Gastroesophageal sphincter (tissue), 4 donors: ENCODE measurements at regions not wholly inside any gene's neighbourhood (a gene's known extent, or its start where the extent isn't known, plus 50 kb on each side); places are given as distances from the start of the nearest gene placed in this dataset.

Source experiments
- ATAC-seq: fragments of 150-250 bp; one replicate; pipeline ENCODE4 v1.9.1; 2016; ENCODE audit warnings: mild to moderate bottlenecking, moderate library complexity
- H3K27ac ChIP-seq, 4 donors: fragments of 200-600 bp; sonication (generic) in 3 of 4; 1 replicate in 3 of 4; 2 replicates in 1 of 4; pipeline ENCODE4 v1.5.1; 2016 to 2019
- H3K27me3 ChIP-seq: fragments of 200-600 bp; sonication (generic); one replicate; pipeline ENCODE4 v1.5.1; 2019
- H3K36me3 ChIP-seq, 2 donors: fragments of 200-600 bp; sonication (generic); one replicate each; pipeline ENCODE4 v1.5.1; 2019; ENCODE audit warnings: control low read depth in 1 of 2
- H3K4me1 ChIP-seq, 3 donors: fragments of 200-600 bp; sonication (generic); 1 replicate in 2 of 3; 2 replicates in 1 of 3; pipeline ENCODE4 v1.5.1; 2016 to 2019; ENCODE audit warnings: control low read depth in 2 of 3
- H3K4me3 ChIP-seq, 2 donors: fragments of 200-600 bp; sonication (generic); one replicate each; pipeline ENCODE4 v1.5.1; 2019; ENCODE audit warnings: mild to moderate bottlenecking in 1 of 2, moderate library complexity in 1 of 2
- H3K9me3 ChIP-seq, 3 donors: fragments of 200-600 bp; sonication (generic); one replicate each; pipeline ENCODE4 v1.5.1; 2017 to 2019; ENCODE audit warnings: control low read depth in 2 of 3
- EP300 ChIP-seq: sonication (generic); formaldehyde crosslinking; IDR thresholded peaks from one replicate; pipeline ENCODE4 v1.6.1; 2017; ENCODE audit warnings: antibody characterized with exemption, mild to moderate bottlenecking
- POLR2A ChIP-seq, 2 donors: fragments of 450-650 bp; IDR thresholded peaks; one replicate each; pipeline ENCODE4 v1.6.1; 2017; ENCODE audit warnings: antibody characterized with exemption in 2 of 2, mild to moderate bottlenecking in 2 of 2, moderate library complexity in 1 of 2
- POLR2AphosphoS5 ChIP-seq: sonication (generic); formaldehyde crosslinking; IDR thresholded peaks from one replicate; pipeline ENCODE4 v1.6.1; 2017; ENCODE audit warnings: antibody characterized with exemption
- WGBS, 2 donors: methylation state at CpG; one replicate each; pipeline ENCODE4 v1.1.5; 2018; ENCODE audit warnings: low coverage in 1 of 2; 5-methylcytosine and 5-hydroxymethylcytosine counted together
- TF ChIP-seq, protein P1 (sequence below), 4 experiments: fragments of 200-600 bp in 2 of 4; fragments of 450-650 bp in 2 of 4; sonication (generic) in 1 of 4; IDR thresholded peaks; one replicate each; pipeline ENCODE4 v1.5.1; 2017 to 2019; ENCODE audit warnings: antibody characterized with exemption in 4 of 4, mild to moderate bottlenecking in 2 of 4, moderate library complexity in 2 of 4

- Histone ChIP-seq H3K4me1 (no peaks in the 10 kb centered on the region), H3K4me3 (no peak overlapping the region), H3K27me3 (peaks cover 7% of the 10 kb centered on the region), H3K36me3 (no peaks in the 10 kb centered on the region), H3K9me3 (no peaks in the 10 kb centered on the region), H3K27ac (no peak overlapping the region)
- no peak for ATAC-seq
- WGBS, 2 donors = 13 to 19% methylated on average over 1 of the region's 1 CpG
- TF ChIP-seq, protein P1, sequence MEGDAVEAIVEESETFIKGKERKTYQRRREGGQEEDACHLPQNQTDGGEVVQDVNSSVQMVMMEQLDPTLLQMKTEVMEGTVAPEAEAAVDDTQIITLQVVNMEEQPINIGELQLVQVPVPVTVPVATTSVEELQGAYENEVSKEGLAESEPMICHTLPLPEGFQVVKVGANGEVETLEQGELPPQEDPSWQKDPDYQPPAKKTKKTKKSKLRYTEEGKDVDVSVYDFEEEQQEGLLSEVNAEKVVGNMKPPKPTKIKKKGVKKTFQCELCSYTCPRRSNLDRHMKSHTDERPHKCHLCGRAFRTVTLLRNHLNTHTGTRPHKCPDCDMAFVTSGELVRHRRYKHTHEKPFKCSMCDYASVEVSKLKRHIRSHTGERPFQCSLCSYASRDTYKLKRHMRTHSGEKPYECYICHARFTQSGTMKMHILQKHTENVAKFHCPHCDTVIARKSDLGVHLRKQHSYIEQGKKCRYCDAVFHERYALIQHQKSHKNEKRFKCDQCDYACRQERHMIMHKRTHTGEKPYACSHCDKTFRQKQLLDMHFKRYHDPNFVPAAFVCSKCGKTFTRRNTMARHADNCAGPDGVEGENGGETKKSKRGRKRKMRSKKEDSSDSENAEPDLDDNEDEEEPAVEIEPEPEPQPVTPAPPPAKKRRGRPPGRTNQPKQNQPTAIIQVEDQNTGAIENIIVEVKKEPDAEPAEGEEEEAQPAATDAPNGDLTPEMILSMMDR (IDR thresholded peaks at IDR 0.05) = no peak
- no peak for TF ChIP-seq POLR2AphosphoS5
- TF ChIP-seq EP300 = no peak
- TF ChIP-seq POLR2A (IDR thresholded peaks at IDR 0.05) = no peak
These were observed 124.6 kb downstream of the SINHCAF start for GRCh38 chr12:31201382-31201781.

GRCh38 chr12:31203261-31203660 lies 122.7 kb downstream of the SINHCAF start:
- ATAC-seq = no peak
- Histone ChIP-seq H3K27me3 (peaks cover 7% of the 10 kb centered on the region), H3K9me3 (no peaks in the 10 kb centered on the region), H3K27ac (no peak overlapping the region), H3K4me1 (no peaks in the 10 kb centered on the region), H3K4me3 (no peak overlapping the region), H3K36me3 (no peaks in the 10 kb centered on the region)
- TF ChIP-seq, protein P1 (IDR thresholded peaks at IDR 0.05) = no peak
- TF ChIP-seq POLR2A (IDR thresholded peaks at IDR 0.05) (no peak), POLR2AphosphoS5 (no peak), EP300 (no peak)
- 75 to 100% methylated on average over 1 of the region's 1 CpG for WGBS, 2 donors

GRCh38 chr12:31205054-31205453 lies 120.9 kb downstream of the SINHCAF start:
- no peak for ATAC-seq
- no peak overlapping the region for H3K4me3 ChIP-seq
- 30 to 40% methylated on average over 3 of the region's 3 CpGs for WGBS, 2 donors

GRCh38 chr12:31206038-31206670 lies 119.8 kb downstream of the SINHCAF start:
- Histone ChIP-seq H3K4me1 (no peaks in the 10 kb centered on the region), H3K27me3 (peaks cover 7% of the 10 kb centered on the region), H3K9me3 (no peaks in the 10 kb centered on the region), H3K27ac (no peak overlapping the region), H3K36me3 (no peaks in the 10 kb centered on the region), H3K4me3 (no peak overlapping the region)
- peak; percentile 63 for ATAC-seq
- 35 to 38% methylated on average over 3 to 4 of the region's 4 CpGs for WGBS, 2 donors
- no peak for TF ChIP-seq POLR2A (IDR thresholded peaks at IDR 0.05)
- TF ChIP-seq EP300 = no peak

More at GRCh38 chr12:31205054-31205453, 120.9 kb downstream of the SINHCAF start:
- H3K36me3 ChIP-seq = no peaks in the 10 kb centered on the region
- no peaks in the 10 kb centered on the region for H3K9me3 ChIP-seq
- peaks cover 7% of the 10 kb centered on the region for H3K27me3 ChIP-seq
- no peak overlapping the region for H3K27ac ChIP-seq
- TF ChIP-seq EP300 (no peak), POLR2AphosphoS5 (no peak), POLR2A (IDR thresholded peaks at IDR 0.05) (no peak)
- TF ChIP-seq, protein P1 (IDR thresholded peaks at IDR 0.05) = no peak
- H3K4me1 ChIP-seq = no peaks in the 10 kb centered on the region

DNA sequence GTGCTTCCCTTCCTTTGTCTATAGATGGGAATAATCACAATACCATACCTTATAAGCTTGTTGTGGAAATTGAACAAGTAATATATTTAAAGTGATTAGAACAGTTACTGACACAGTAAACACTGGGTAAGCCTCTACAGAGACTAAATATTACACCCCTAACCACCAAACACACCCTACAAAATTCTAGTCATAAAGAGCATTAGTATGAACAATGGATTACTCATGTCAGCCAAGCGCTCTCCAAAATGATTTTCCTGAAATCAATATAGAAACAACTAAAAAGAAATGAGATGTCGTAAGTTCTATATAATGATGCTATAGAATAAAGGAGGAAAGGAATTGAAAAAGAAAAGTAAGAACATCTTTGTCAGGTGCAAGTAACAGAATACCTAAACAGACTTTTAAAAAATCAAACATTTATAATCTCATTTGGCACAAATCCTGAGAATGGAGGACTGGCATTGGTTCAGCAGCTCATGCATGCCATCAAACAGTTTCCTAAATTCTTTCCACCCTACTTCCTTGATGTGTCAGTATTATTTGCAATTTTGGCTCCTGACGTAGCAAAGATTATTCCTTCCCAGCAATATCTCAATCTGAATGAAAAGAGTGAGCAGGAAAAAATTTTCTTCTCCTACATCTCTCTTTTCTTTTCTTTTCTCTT lies 118.0 kb downstream of the SINHCAF start:
- TF ChIP-seq, protein P1 (IDR thresholded peaks at IDR 0.05) = no peak
- TF ChIP-seq POLR2A (IDR thresholded peaks at IDR 0.05) (no peak), POLR2AphosphoS5 (no peak), EP300 (no peak)
- WGBS, 2 donors = 68 to 87% methylated on average over 3 of the region's 3 CpGs
- no peak overlapping the region for H3K27ac ChIP-seq
- no peaks in the 10 kb centered on the region for H3K4me1 ChIP-seq
- no peaks in the 10 kb centered on the region for H3K9me3 ChIP-seq
- H3K4me3 ChIP-seq = no peak overlapping the region
- no peak for ATAC-seq
- no peaks in the 10 kb centered on the region for H3K27me3 ChIP-seq
- no peaks in the 10 kb centered on the region for H3K36me3 ChIP-seq
